Peyer's patch (tissue), 4 donors: ENCODE measurements at regions not wholly inside any gene's neighbourhood (a gene's known extent, or its start where the extent isn't known, plus 50 kb on each side); places are given as distances from the start of the nearest gene placed in this dataset.

Experiments used
- DNase-seq, 3 donors: peaks; one replicate each; pipeline ENCODE4 v3.0.0-alpha.2; 2017 to 2019
- H3K27ac ChIP-seq, 4 donors: fragments of 200-600 bp; sonication (generic); one replicate each; pipeline ENCODE4 v1.5.1; 2016 to 2019
- H3K27me3 ChIP-seq, 2 donors: fragments of 200-600 bp; sonication (generic); one replicate each; pipeline ENCODE4 v1.5.1; 2019
- H3K36me3 ChIP-seq, 3 donors: fragments of 200-600 bp; sonication (generic); one replicate each; pipeline ENCODE4 v1.5.1; 2016 to 2019
- H3K4me1 ChIP-seq, 4 donors: fragments of 200-600 bp; sonication (generic); one replicate each; pipeline ENCODE4 v1.5.1; 2016 to 2019
- H3K4me3 ChIP-seq, 4 donors: fragments of 200-600 bp; sonication (generic); 1 replicate in 3 of 4; 2 replicates in 1 of 4; pipeline ENCODE4 v1.5.1; 2016 to 2019; ENCODE audit warnings: mild to moderate bottlenecking in 1 of 4
- H3K9me3 ChIP-seq, 4 donors: fragments of 200-600 bp; sonication (generic); one replicate each; pipeline ENCODE4 v1.5.1; 2016 to 2019; ENCODE audit warnings: mild to moderate bottlenecking in 1 of 4
- POLR2A ChIP-seq, 2 donors: fragments of 450-650 bp; IDR thresholded peaks; one replicate each; pipeline ENCODE4 v1.5.1; 2017; ENCODE audit warnings: antibody characterized with exemption in 2 of 2, mild to moderate bottlenecking in 2 of 2, moderate library complexity in 2 of 2
- TF ChIP-seq, protein P1 (sequence below), 6 experiments: fragments of 450-650 bp in 4 of 6; fragments of 200-600 bp in 2 of 6; sonication (generic) in 1 of 6; IDR thresholded peaks; one replicate each; pipeline ENCODE4 v1.5.1; 2017 to 2019; ENCODE audit warnings: antibody characterized with exemption in 6 of 6, mild to moderate bottlenecking in 3 of 6, moderate library complexity in 1 of 6

DNA sequence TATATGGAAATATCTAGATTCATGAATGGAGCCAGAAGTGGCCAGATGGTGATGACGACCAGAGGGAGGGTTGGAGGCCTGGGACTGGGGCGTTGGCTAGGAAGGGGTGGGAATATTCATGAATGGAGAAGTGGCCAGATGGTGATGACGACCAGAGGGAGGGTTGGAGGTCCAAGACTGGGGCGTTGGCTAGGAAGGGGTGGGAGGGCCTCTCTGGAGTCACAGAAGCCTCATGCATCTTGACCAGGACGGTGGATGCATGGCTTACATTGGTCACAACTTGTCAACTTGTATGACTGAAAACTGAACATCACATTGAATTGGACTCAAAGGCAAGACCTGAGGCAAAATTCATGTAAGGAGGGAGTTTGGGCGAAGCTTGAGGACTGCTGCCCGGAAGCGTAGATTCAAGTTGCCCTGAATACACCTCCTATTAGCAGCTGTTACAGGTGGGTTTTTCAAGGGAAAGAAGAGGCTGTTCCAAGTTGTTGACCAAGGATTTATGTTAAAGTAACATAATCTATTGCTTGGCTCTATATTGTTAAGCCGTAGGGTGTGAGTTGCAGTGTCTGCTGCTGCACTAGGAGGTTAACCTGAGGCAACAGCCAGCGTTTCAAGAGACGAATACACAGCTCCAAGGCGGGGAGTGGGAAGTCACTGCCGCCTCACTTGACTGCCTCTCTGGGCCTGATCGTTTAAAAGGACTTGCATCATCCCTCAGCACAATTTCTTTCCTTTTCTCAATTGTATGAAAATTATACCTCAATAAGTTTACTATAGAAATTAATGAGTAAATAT lies 55.1 kb upstream of the FAM20C start:
- Histone ChIP-seq H3K4me3 (no peak overlapping the region), H3K4me1 (peaks cover 0 to 7% (median under 1%) of the 10 kb centered on the region in 4 donors), H3K36me3 (no peaks in the 10 kb centered on the region), H3K27ac (no peak overlapping the region), H3K9me3 (no peaks in the 10 kb centered on the region), H3K27me3 (no peaks in the 10 kb centered on the region)
- DNase-seq: no peak
- TF ChIP-seq, protein P1, sequence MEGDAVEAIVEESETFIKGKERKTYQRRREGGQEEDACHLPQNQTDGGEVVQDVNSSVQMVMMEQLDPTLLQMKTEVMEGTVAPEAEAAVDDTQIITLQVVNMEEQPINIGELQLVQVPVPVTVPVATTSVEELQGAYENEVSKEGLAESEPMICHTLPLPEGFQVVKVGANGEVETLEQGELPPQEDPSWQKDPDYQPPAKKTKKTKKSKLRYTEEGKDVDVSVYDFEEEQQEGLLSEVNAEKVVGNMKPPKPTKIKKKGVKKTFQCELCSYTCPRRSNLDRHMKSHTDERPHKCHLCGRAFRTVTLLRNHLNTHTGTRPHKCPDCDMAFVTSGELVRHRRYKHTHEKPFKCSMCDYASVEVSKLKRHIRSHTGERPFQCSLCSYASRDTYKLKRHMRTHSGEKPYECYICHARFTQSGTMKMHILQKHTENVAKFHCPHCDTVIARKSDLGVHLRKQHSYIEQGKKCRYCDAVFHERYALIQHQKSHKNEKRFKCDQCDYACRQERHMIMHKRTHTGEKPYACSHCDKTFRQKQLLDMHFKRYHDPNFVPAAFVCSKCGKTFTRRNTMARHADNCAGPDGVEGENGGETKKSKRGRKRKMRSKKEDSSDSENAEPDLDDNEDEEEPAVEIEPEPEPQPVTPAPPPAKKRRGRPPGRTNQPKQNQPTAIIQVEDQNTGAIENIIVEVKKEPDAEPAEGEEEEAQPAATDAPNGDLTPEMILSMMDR (IDR thresholded peaks at IDR 0.05): no peak
- TF ChIP-seq POLR2A (IDR thresholded peaks at IDR 0.05): no peak

DNA sequence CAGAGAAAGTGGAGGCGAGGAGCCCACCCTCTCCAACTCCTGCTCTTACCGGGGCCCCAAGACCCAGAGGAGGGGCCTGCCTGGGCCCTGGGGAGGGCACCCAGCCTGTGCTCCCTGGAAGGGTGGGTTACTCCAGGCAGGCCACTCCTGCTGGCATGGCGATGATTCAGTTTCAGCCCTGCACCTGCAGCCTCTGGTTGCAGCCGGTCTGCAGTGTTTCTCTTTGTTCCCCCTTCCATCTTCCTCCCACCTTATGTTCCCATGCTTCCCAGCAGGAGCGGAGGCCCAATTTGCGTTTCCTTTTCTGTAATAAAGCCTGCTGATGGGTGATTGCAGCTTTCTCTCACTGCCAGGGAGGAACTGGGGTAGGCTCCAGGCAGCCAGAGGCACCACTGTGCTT lies 53.2 kb upstream of the FAM20C start:
- DNase-seq: no peak
- H3K27ac ChIP-seq: no peak overlapping the region
- H3K4me1 ChIP-seq: peaks cover 0 to 10% (median 3%) of the 10 kb centered on the region in 4 donors

DNA sequence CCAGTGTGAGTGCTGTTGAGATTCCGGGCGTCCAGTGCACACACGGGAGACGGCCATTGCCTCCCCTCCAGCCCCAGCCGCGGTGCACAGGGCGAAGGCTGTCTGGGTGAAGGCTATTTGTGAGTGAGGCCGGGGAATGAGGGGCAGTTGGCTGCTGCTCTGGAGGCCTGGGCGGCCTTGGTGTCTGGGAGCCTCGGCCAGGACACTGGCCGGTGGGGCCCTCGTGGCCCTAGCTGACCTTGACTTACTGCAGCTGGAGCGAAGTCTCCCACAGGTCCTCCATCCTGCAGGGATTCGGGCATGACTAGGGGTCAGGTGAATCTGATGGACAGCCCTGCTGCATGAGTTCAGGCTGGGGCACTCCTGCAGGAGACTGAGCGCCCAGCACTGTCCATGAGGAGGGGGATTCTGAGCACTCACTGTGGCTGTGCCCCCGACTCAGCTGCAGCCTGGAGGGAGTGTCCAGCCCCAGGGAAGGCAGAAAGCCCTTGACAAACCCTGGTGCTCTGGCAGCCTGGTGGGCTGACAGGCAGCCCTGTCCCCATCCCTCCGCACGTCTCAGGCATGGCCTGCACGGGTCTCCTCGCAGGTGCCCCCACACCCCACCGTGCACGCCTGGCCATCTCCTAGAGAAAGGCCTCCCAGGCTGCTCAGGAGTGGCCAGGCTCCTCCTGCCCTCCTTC lies 52.7 kb upstream of the FAM20C start:
- peaks cover 0 to 10% (median 3%) of the 10 kb centered on the region in 4 donors for H3K4me1 ChIP-seq
- H3K27me3 ChIP-seq: no peaks in the 10 kb centered on the region
- no peak overlapping the region for H3K27ac ChIP-seq
- TF ChIP-seq POLR2A (IDR thresholded peaks at IDR 0.05): no peak
- TF ChIP-seq, protein P1 (IDR thresholded peaks at IDR 0.05): no peak
- DNase-seq: no peak
- no peak overlapping the region for H3K4me3 ChIP-seq
- no peaks in the 10 kb centered on the region for H3K36me3 ChIP-seq
- H3K9me3 ChIP-seq: no peaks in the 10 kb centered on the region

More for the DNA sequence above, 53.2 kb upstream of the FAM20C start:
- H3K27me3 ChIP-seq: no peaks in the 10 kb centered on the region
- H3K9me3 ChIP-seq: no peaks in the 10 kb centered on the region
- H3K36me3 ChIP-seq: no peaks in the 10 kb centered on the region
- TF ChIP-seq, protein P1 (IDR thresholded peaks at IDR 0.05): no peak
- no peak for TF ChIP-seq POLR2A (IDR thresholded peaks at IDR 0.05)
- H3K4me3 ChIP-seq: no peak overlapping the region

DNA sequence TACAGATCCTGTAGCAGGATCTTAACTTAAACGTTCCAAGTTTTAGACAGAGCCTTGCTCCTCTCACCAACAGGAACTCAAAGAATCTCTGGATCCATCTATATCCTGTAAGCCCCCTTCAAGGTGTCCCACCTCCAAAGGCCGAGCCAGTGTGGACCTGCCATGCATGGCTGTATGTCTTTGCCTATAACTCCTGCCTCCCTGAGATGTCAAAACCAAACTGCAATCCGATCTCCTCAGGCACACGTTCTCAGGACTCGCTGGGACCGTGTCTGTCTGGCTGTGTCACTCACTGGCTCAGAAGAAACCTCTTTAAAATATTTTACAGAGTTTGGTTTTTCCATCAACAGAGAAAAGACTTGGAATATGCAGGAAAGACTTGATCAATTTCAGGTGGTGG lies 51.4 kb upstream of the FAM20C start:
- H3K27ac ChIP-seq: no peak overlapping the region
- DNase-seq: no peak
- no peaks in the 10 kb centered on the region for H3K27me3 ChIP-seq
- no peak overlapping the region for H3K4me3 ChIP-seq
- no peaks in the 10 kb centered on the region for H3K9me3 ChIP-seq
- TF ChIP-seq, protein P1 (IDR thresholded peaks at IDR 0.05): no peak
- no peak for TF ChIP-seq POLR2A (IDR thresholded peaks at IDR 0.05)
- H3K36me3 ChIP-seq: no peaks in the 10 kb centered on the region
- peaks cover 0 to 10% (median 3%) of the 10 kb centered on the region in 4 donors for H3K4me1 ChIP-seq

DNA sequence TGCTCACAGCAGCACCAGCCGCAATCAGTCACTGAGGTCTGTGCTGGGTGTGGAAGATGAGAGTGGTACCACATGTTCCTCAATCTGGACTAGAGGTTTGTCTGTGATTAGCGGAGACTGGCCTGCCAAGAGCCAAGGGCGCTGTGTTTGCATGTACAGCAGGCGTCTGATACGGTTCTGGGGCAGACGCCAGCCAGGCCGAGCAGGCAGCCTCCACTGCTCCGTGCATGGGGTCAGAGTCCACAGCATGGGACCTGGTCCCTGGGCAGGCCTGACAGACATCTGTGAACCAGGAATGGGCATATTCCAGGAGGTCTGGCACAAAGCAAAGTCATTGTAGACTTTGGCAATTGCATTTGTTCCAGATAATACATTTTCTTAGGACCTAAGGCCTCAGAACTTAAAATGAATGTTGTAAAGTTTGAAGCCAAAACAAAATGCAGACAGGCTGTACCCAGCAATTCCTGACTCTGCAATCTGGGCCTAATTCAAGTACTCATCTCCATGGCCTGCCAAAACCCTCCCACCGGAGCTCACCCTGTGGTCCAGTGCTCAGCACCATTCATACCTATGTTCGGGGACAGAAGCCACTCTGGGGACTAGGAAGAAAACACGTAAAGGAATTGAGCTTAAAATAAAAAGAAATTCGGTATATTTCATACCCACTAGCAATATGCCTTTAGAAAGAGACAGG lies 50.0 kb upstream of the FAM20C start:
- Histone ChIP-seq H3K27ac (peak overlapping the region in 2 of 4 donors; percentile 35 to 62), H3K27me3 (no peaks in the 10 kb centered on the region), H3K9me3 (no peaks in the 10 kb centered on the region), H3K4me1 (peaks cover 0 to 10% (median 3%) of the 10 kb centered on the region in 4 donors), H3K36me3 (no peaks in the 10 kb centered on the region), H3K4me3 (no peak overlapping the region)
- DNase-seq: peak in 2 of 3 donors; percentile 84 to 86
- TF ChIP-seq, protein P1 (IDR thresholded peaks at IDR 0.05): peak in 1 of 6 experiments; percentile 36
- TF ChIP-seq POLR2A (IDR thresholded peaks at IDR 0.05): peak in 1 of 2 donors; percentile 10
